ENCODE measurements at regions not wholly inside any gene's neighbourhood (a gene's known extent, or its start where the extent isn't known, plus 50 kb on each side); places are given as distances from the start of the nearest gene placed in this dataset.
A peak's percentile ranks its signal among the peaks of the same experiment; 100 is the strongest.

DNA sequence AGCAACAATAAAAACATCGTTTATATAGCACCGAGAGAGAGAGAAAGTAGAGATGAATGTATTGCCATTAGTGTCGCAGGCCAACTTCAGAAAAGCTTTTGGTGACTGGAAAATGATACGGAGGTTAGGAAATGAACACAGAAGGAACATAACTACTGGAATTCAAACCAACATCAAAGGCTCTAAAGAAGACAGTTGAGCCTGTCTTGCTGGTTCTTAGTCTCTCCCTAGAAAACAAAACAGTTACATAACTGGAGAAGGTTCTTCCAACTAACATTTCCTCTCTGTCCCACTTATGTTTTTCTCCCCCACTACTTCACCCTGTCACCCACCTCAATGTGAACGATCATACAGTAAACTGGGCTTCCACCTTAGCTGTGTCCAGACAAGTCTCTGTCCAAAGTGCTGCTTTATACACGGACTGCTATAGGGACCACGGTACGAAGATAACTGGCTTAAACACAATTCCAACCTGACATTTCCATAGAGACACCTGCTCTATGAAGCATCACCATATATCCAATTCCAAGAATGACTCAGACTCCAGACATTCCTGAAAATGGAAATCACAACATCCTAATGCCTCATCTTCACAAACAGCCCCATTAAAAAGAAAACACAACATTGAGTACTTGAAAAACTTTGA is 85.2 kb upstream of the ARHGAP32 start:
- Histone ChIP-seq H3K9me3 (no peaks in the 10 kb centered on the region), H3K27me3 (no peaks in the 10 kb centered on the region), H3K4me3 (peak overlapping the region in 1 of 4 donors; percentile 64), H3K4me1 (peaks cover 18 to 58% (median 40%) of the 10 kb centered on the region in 4 donors), H3K36me3 (no peaks in the 10 kb centered on the region), H3K27ac (no peak overlapping the region)
- peak in 1 of 2 donors; percentile 41 for DNase-seq
- intact Hi-C loops (cut with DNase I; ENCODE audit: low total_unique reads) = loop anchor here (10.0 kb wide), 1 partner anchor 47 kb away; no protein-coding TSS in a partner anchor
- WGBS, 5 donors = 62 to 81% (median 74%) methylated on average over 8 of the region's 8 CpGs
- TF ChIP-seq, protein P1, sequence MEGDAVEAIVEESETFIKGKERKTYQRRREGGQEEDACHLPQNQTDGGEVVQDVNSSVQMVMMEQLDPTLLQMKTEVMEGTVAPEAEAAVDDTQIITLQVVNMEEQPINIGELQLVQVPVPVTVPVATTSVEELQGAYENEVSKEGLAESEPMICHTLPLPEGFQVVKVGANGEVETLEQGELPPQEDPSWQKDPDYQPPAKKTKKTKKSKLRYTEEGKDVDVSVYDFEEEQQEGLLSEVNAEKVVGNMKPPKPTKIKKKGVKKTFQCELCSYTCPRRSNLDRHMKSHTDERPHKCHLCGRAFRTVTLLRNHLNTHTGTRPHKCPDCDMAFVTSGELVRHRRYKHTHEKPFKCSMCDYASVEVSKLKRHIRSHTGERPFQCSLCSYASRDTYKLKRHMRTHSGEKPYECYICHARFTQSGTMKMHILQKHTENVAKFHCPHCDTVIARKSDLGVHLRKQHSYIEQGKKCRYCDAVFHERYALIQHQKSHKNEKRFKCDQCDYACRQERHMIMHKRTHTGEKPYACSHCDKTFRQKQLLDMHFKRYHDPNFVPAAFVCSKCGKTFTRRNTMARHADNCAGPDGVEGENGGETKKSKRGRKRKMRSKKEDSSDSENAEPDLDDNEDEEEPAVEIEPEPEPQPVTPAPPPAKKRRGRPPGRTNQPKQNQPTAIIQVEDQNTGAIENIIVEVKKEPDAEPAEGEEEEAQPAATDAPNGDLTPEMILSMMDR (IDR thresholded peaks at IDR 0.05) = no peak
- no peak for TF ChIP-seq POLR2A (IDR thresholded peaks at IDR 0.05)
- TF ChIP-seq POLR2AphosphoS5 (IDR thresholded peaks at IDR 0.05) = no peak
- TF ChIP-seq EP300 (IDR thresholded peaks at IDR 0.05) = no peak

DNA sequence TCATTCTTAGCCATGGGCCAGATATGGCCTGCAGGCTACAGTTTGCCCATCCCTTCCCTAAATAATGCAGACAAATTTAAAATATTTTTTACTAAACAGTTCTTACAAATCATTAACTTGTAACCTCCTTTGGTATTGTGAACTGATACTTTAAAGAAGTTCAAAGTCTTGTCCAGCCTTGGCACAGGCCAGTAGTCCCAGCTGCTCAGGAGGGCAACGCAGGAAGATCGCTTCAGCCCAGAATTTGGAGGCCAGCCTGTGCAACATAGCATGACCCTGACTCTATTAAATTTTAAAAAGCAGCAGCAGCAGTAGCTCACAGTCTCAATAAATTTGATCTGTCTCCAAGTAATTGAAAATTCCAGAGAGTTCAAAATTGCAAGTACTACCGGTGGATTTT is 83.7 kb upstream of the ARHGAP32 start:
- no peak overlapping the region for H3K4me3 ChIP-seq
- peaks cover 18 to 58% (median 40%) of the 10 kb centered on the region in 4 donors for H3K4me1 ChIP-seq
- no peaks in the 10 kb centered on the region for H3K9me3 ChIP-seq
- TF ChIP-seq POLR2AphosphoS5 (IDR thresholded peaks at IDR 0.05) (no peak), POLR2A (IDR thresholded peaks at IDR 0.05) (no peak), EP300 (IDR thresholded peaks at IDR 0.05) (no peak)
- TF ChIP-seq, protein P1 (IDR thresholded peaks at IDR 0.05) = no peak
- 69 to 83% (median 83%) methylated on average over 3 of the region's 3 CpGs for WGBS, 5 donors
- intact Hi-C loops (cut with DNase I; ENCODE audit: low total_unique reads) = loop anchor here (10.0 kb wide), 1 partner anchor 49 kb away; no protein-coding TSS in a partner anchor
- DNase-seq = no peak
- no peaks in the 10 kb centered on the region for H3K36me3 ChIP-seq
- H3K27ac ChIP-seq = no peak overlapping the region
- H3K27me3 ChIP-seq = no peaks in the 10 kb centered on the region

DNA sequence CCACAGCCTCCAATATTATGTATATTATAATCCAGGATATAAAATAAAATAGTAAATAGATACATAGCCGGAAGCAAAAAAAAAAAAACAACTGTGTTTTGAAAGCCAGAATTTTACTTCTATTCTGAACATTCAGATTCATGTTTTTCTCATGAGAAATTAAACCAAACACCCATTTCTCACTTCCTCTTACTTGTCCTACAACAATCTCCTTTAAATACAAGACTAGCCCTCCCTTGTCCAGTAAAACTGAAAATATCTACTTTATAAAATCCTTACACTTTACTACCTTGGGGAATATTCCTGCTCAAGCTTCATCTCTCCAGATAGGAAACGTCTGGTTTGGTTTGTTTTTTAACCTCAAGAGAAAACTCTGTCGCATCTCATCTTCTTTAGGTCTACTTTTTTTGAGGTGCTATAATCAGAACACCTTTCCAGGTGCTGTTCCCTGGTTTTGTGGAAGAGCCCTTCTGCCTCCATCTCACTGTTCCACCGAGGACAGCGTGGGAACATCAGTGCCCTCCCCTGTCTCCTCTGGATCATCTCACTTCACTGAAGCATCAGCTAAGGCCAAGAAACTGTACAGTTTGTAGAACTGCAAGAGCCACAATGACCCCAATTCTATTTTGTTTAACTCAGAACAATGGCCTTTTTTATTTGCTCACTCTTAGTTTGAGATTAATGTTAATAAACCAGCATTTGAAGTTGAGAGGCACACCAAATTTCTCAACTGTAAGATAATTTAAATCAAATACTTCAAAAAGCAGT is 82.0 kb upstream of the ARHGAP32 start:
- Histone ChIP-seq H3K9me3 (no peaks in the 10 kb centered on the region), H3K36me3 (no peaks in the 10 kb centered on the region), H3K4me1 (peaks cover 11 to 48% (median 33%) of the 10 kb centered on the region in 4 donors), H3K4me3 (no peak overlapping the region), H3K27ac (no peak overlapping the region), H3K27me3 (no peaks in the 10 kb centered on the region)
- intact Hi-C loops (cut with DNase I; ENCODE audit: low total_unique reads) = loop anchor here (10.0 kb wide), 1 partner anchor 51 kb away; no protein-coding TSS in a partner anchor
- TF ChIP-seq POLR2AphosphoS5 (IDR thresholded peaks at IDR 0.05) (no peak), POLR2A (IDR thresholded peaks at IDR 0.05) (no peak), EP300 (IDR thresholded peaks at IDR 0.05) (no peak)
- TF ChIP-seq, protein P1 (IDR thresholded peaks at IDR 0.05) = no peak
- no peak for DNase-seq
- WGBS, 5 donors = 75 to 80% (median 78%) methylated on average over 5 of the region's 5 CpGs

DNA sequence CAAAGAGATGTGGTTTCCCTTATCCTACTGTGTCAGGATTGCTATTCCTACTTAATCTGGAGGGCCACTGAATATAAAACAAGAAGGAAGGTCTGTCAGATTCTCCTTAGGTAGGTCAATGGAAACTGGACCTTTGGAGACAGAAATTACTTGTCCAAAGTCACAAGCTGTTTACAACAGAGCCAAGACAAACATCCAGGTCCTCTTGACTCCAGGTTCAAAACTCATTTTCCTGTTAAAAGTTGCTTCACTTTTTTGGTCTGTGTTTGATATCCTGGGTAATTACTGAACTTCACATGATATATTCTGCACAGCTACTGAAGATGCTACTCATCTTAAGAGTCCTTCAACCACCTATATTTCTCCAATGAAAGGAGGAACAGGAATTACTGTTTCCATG is 81.2 kb upstream of the ARHGAP32 start:
- Histone ChIP-seq H3K4me1 (peaks cover 10 to 46% (median 30%) of the 10 kb centered on the region in 4 donors), H3K27ac (no peak overlapping the region), H3K4me3 (no peak overlapping the region), H3K9me3 (no peaks in the 10 kb centered on the region), H3K27me3 (no peaks in the 10 kb centered on the region), H3K36me3 (no peaks in the 10 kb centered on the region)
- intact Hi-C loops (cut with DNase I; ENCODE audit: low total_unique reads) = loop anchor here (10.0 kb wide), 1 partner anchor 51 kb away; no protein-coding TSS in a partner anchor
- DNase-seq = no peak
- TF ChIP-seq POLR2AphosphoS5 (IDR thresholded peaks at IDR 0.05) (no peak), POLR2A (IDR thresholded peaks at IDR 0.05) (no peak), EP300 (IDR thresholded peaks at IDR 0.05) (no peak)
- TF ChIP-seq, protein P1 (IDR thresholded peaks at IDR 0.05) = no peak

Measured in stomach (tissue), 8 donors.